Activated CD4-positive, alpha-beta memory T cell treated with anti-CD3 and anti-CD28 coated beads for 36 hours (primary cell): ENCODE measurements at regions not wholly inside any gene's neighbourhood (a gene's known extent, or its start where the extent isn't known, plus 50 kb on each side); places are given as distances from the start of the nearest gene placed in this dataset.
"Not testable (repeated sequence)": the region's sequence is repeated elsewhere in the genome, so short reads cannot be mapped to it uniquely, and the experiment has no call there.

Experiments
- CTCF ChIA-PET: fragments of 350-600 bp; sonication (Branson Sonifier 250); formaldehyde crosslinking; loops from one replicate; lab custom pipeline; 2021; ENCODE audit warnings: antibody characterized with exemption, inconsistent platforms; lab: Charles Lee
- POLR2A ChIA-PET: fragments of 350-600 bp; sonication (Branson Sonifier 250); formaldehyde crosslinking; loops from one replicate; lab custom pipeline; 2021; ENCODE audit warnings: antibody characterized with exemption; lab: Charles Lee
- DNase-seq: peaks from one replicate; pipeline ENCODE4 v3.0.0-alpha.2; 2020
- H3K27ac Mint-ChIP-seq: one replicate; pipeline ENCODE4 v1.8.0; 2021; ENCODE audit warnings: mixed read lengths
- H3K27me3 Mint-ChIP-seq: one replicate; pipeline ENCODE4 v1.8.0; 2021; ENCODE audit warnings: mixed read lengths
- H3K36me3 Mint-ChIP-seq: one replicate; pipeline ENCODE4 v1.8.0; 2021; ENCODE audit warnings: mixed read lengths
- H3K4me1 Mint-ChIP-seq: one replicate; pipeline ENCODE4 v1.8.0; 2021; ENCODE audit warnings: low read depth, mixed read lengths
- H3K4me3 Mint-ChIP-seq: one replicate; pipeline ENCODE4 v1.8.0; 2021; ENCODE audit warnings: mild to moderate bottlenecking, mixed read lengths
- H3K9me3 Mint-ChIP-seq: one replicate; pipeline ENCODE4 v1.8.0; 2021; ENCODE audit warnings: mixed read lengths
- intact Hi-C: fragments of 100-400 bp; cut with micrococcal nuclease; formaldehyde crosslinking; loops from one replicate; pipeline ENCODE4 v1.15.1; 2023

- no peak for DNase-seq
- Mint-ChIP-seq H3K9me3 (no peaks in the 10 kb centered on the region), H3K4me1 (peaks cover 8% of the 10 kb centered on the region), H3K27ac (no peak overlapping the region), H3K36me3 (no peaks in the 10 kb centered on the region), H3K4me3 (no peak overlapping the region), H3K27me3 (no peaks in the 10 kb centered on the region)
- intact Hi-C loops = loop anchor here (2.0 kb wide), 1 partner anchor 20 kb away; no protein-coding TSS in a partner anchor
- ChIA-PET CTCF (interaction anchor here (0.9 to 1.8 kb wide), 2 partner anchors 150 to 212 kb away, joined by 4 to 5 read pairs; no protein-coding TSS in a partner anchor), POLR2A (no interaction called here)
These were observed 134.7 kb upstream of the ZNF217 start for GRCh38 chr20:53728359-53728758.

GRCh38 chr20:53727239-53727638 lies 133.6 kb upstream of the ZNF217 start:
- H3K9me3 Mint-ChIP-seq, H3K27ac Mint-ChIP-seq, CTCF ChIA-PET, H3K36me3 Mint-ChIP-seq, H3K27me3 Mint-ChIP-seq, H3K4me3 Mint-ChIP-seq, intact Hi-C loops, DNase-seq, POLR2A ChIA-PET: not testable (repeated sequence)
- peaks cover 11% of the 10 kb centered on the region for H3K4me1 Mint-ChIP-seq

- H3K9me3 Mint-ChIP-seq = no peaks in the 10 kb centered on the region
- intact Hi-C loops = no loop called here
- no peaks in the 10 kb centered on the region for H3K36me3 Mint-ChIP-seq
- no peak for DNase-seq
- no peak overlapping the region for H3K27ac Mint-ChIP-seq
- POLR2A ChIA-PET = no interaction called here
- H3K27me3 Mint-ChIP-seq = no peaks in the 10 kb centered on the region
- peaks cover 21% of the 10 kb centered on the region for H3K4me1 Mint-ChIP-seq
- no peak overlapping the region for H3K4me3 Mint-ChIP-seq
- CTCF ChIA-PET = interaction anchor here (0.6 kb wide), 1 partner anchor 26 kb away, joined by 3 read pairs; no protein-coding TSS in a partner anchor
These were observed 131.9 kb upstream of the ZNF217 start for GRCh38 chr20:53725575-53725970.

DNA sequence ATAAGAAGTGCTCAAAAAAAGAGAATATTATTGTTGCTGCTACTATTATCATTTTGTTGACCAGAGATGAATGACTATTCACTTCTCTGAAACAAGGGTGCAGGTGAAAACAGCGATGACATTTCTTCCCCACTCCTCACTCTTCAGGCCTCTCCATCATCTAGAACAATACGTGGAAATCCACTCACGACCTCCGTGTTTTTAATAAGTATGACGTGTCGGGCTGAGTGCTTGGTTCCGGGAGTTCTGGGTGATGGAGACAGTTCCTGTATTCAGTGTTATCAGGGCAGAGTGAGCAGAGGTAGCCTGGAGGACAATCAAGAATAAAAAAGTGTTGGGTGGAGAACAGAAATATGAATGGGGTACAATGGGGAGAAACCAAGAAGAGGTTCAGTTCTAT lies 130.0 kb upstream of the ZNF217 start:
- Mint-ChIP-seq H3K9me3 (no peaks in the 10 kb centered on the region), H3K36me3 (no peaks in the 10 kb centered on the region), H3K27ac (no peak overlapping the region), H3K4me3 (no peak overlapping the region), H3K27me3 (no peaks in the 10 kb centered on the region), H3K4me1 (peaks cover 13% of the 10 kb centered on the region)
- ChIA-PET CTCF (no interaction called here), POLR2A (no interaction called here)
- intact Hi-C loops = no loop called here
- no peak for DNase-seq

- DNase-seq = no peak
- intact Hi-C loops = no loop called here
- no peaks in the 10 kb centered on the region for H3K9me3 Mint-ChIP-seq
- CTCF ChIA-PET = no interaction called here
- no peaks in the 10 kb centered on the region for H3K27me3 Mint-ChIP-seq
- H3K36me3 Mint-ChIP-seq = no peaks in the 10 kb centered on the region
- no peak overlapping the region for H3K4me3 Mint-ChIP-seq
- H3K4me1 Mint-ChIP-seq = peaks cover 13% of the 10 kb centered on the region
- POLR2A ChIA-PET = no interaction called here
- no peak overlapping the region for H3K27ac Mint-ChIP-seq
These were observed 129.4 kb upstream of the ZNF217 start for GRCh38 chr20:53723045-53723444.

DNA sequence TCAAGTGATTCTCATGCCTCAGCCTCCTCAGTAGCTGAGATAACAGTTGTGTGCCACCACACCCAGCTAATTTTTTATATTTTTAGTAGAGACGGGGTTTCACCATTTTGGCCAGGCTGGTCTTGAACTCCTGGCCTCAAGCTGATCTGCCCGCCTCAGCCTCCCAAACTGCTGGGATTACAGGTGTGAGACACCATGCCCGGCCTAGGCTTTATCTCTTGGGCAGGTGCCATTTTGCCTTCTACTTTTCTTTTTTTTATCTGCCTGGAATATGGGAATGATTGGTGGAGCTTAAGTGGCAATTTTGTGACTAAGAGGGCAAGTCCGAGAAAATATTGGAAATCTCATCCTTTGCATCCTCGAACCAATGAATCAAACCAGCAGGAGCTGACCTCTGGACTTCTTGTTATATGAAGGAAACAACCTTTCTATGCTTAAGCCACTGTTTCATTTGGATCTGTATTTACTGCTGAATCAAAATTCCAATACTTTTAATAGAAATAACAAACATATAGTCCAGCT lies 128.9 kb upstream of the ZNF217 start:
- DNase-seq = no peak
- intact Hi-C loops = no loop called here
- POLR2A ChIA-PET = no interaction called here
- Mint-ChIP-seq H3K27me3 (no peaks in the 10 kb centered on the region), H3K4me1 (peaks cover 13% of the 10 kb centered on the region), H3K36me3 (no peaks in the 10 kb centered on the region), H3K4me3 (no peak overlapping the region), H3K9me3 (no peaks in the 10 kb centered on the region), H3K27ac (no peak overlapping the region)
- CTCF ChIA-PET = no interaction called here

GRCh38 chr20:53721445-53721963 lies 127.9 kb upstream of the ZNF217 start:
- peaks cover 13% of the 10 kb centered on the region for H3K4me1 Mint-ChIP-seq
- POLR2A ChIA-PET, H3K4me3 Mint-ChIP-seq, H3K36me3 Mint-ChIP-seq, CTCF ChIA-PET, H3K27ac Mint-ChIP-seq, H3K27me3 Mint-ChIP-seq, DNase-seq, H3K9me3 Mint-ChIP-seq: not testable (repeated sequence)
- intact Hi-C loops = loop anchor here (1.0 kb wide), 2 partner anchors 13 to 19 kb away; no protein-coding TSS in a partner anchor

GRCh38 chr20:53719171-53719803 lies 125.6 kb upstream of the ZNF217 start:
- H3K9me3 Mint-ChIP-seq, intact Hi-C loops, H3K27me3 Mint-ChIP-seq, POLR2A ChIA-PET, DNase-seq, H3K4me3 Mint-ChIP-seq, H3K36me3 Mint-ChIP-seq, H3K27ac Mint-ChIP-seq, CTCF ChIA-PET: not testable (repeated sequence)
- H3K4me1 Mint-ChIP-seq = peaks cover 13% of the 10 kb centered on the region

GRCh38 chr20:53718142-53719021 lies 124.7 kb upstream of the ZNF217 start:
- Mint-ChIP-seq H3K27me3 (no peaks in the 10 kb centered on the region), H3K36me3 (no peaks in the 10 kb centered on the region), H3K4me3 (no peak overlapping the region), H3K27ac (no peak overlapping the region), H3K9me3 (no peaks in the 10 kb centered on the region), H3K4me1 (peaks cover 13% of the 10 kb centered on the region)
- CTCF ChIA-PET = no interaction called here
- intact Hi-C loops = no loop called here
- POLR2A ChIA-PET = no interaction called here
- no peak for DNase-seq

DNA sequence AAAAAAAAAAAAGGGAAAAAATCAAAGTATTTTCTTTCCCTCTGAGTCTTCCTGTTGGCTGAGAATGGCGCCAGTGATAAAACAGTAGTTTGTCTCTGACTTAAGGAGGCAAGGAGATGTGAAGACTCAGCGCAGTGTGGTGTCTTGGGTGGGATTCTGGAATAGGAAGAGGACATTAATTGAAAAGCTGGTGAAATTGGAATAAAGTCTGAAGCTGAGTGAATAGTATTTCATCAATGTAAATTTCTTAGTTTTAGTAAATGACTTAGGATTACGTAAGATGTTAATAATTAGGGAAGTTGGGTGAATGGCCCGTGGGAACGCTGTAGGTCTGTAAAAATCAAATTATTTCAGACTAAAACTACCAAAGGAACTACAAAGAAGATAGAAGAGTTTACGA lies 122.8 kb upstream of the ZNF217 start:
- intact Hi-C loops = no loop called here

GRCh38 chr20:53714524-53714923 lies 120.9 kb upstream of the ZNF217 start:
- ChIA-PET POLR2A (no interaction called here), CTCF (interaction anchor here (0.7 kb wide), 1 partner anchor 12 kb away, joined by 3 read pairs; no protein-coding TSS in a partner anchor)
- Mint-ChIP-seq H3K36me3 (no peaks in the 10 kb centered on the region), H3K4me3 (no peak overlapping the region), H3K27me3 (no peaks in the 10 kb centered on the region), H3K4me1 (peaks cover 3% of the 10 kb centered on the region), H3K9me3 (no peaks in the 10 kb centered on the region), H3K27ac (no peak overlapping the region)
- no peak for DNase-seq
- intact Hi-C loops = no loop called here

More for the DNA sequence above, 122.8 kb upstream of the ZNF217 start:
- Mint-ChIP-seq H3K4me3 (no peak overlapping the region), H3K36me3 (no peaks in the 10 kb centered on the region), H3K4me1 (peaks cover 8% of the 10 kb centered on the region), H3K27ac (no peak overlapping the region), H3K27me3 (no peaks in the 10 kb centered on the region), H3K9me3 (no peaks in the 10 kb centered on the region)
- ChIA-PET POLR2A (no interaction called here), CTCF (no interaction called here)
- DNase-seq = no peak

- Mint-ChIP-seq H3K36me3 (no peaks in the 10 kb centered on the region), H3K27ac (no peak overlapping the region), H3K4me3 (no peak overlapping the region), H3K4me1 (peaks cover 12% of the 10 kb centered on the region), H3K27me3 (no peaks in the 10 kb centered on the region), H3K9me3 (no peaks in the 10 kb centered on the region)
- intact Hi-C loops = no loop called here
- ChIA-PET POLR2A (no interaction called here), CTCF (no interaction called here)
- no peak for DNase-seq
These were observed 119.9 kb upstream of the ZNF217 start for GRCh38 chr20:53713328-53714056.
